Nephron (organoid): ENCODE measurements at regions not wholly inside any gene's neighbourhood (a gene's known extent, or its start where the extent isn't known, plus 50 kb on each side); places are given as distances from the start of the nearest gene placed in this dataset.

Experiments
- H3K27ac Mint-ChIP-seq, 3 experiments: 2 replicates each; pipeline ENCODE4 v1.8.0; 2020; ENCODE audit warnings: mixed read lengths in 3 of 3, mild to moderate bottlenecking in 2 of 3, moderate library complexity in 1 of 3
- H3K27me3 Mint-ChIP-seq: 2 replicates; pipeline ENCODE4 v1.8.0; 2021; ENCODE audit warnings: low read depth, mild to moderate bottlenecking, moderate library complexity, mixed read lengths
- H3K36me3 Mint-ChIP-seq: 2 replicates; pipeline ENCODE4 v1.8.0; 2020; ENCODE audit warnings: low read depth, mixed read lengths
- H3K4me1 Mint-ChIP-seq: 2 replicates; pipeline ENCODE4 v1.8.0; 2020; ENCODE audit warnings: mixed read lengths
- H3K4me3 Mint-ChIP-seq, 3 experiments: 2 replicates each; pipeline ENCODE4 v1.8.0; 2020; ENCODE audit warnings: mild to moderate bottlenecking in 3 of 3, mixed read lengths in 3 of 3, moderate library complexity in 2 of 3
- H3K9me3 Mint-ChIP-seq: 2 replicates; pipeline ENCODE4 v1.8.0; 2020; ENCODE audit warnings: mixed read lengths
- CTCF ChIP-seq, 3 experiments: fragments of 200-600 bp; sonication (generic); IDR thresholded peaks; one replicate each; pipeline ENCODE4 v1.5.0; 2021; ENCODE audit warnings: antibody characterized with exemption in 3 of 3; ENCODE audit not compliant: unreplicated experiment in 3 of 3

DNA sequence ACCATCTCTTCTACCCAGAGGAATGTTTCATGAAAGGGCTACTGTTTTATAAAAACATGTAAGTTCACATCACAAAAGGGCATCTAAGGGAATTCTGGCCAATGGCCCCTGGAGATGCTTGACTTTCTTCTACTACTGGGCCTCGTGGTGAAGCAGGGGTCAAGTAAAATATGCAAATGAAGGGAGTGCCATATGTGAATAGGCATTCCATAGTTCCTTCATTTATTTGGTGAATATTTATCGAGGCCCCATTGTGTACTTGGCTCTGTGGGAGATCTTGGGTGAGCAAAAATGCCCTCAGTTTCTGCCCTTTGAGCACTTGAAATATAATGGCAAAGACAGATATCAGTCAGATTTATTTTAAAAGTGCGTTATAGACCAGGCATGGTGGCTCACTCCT lies 101.3 kb upstream of the CACNA2D3 start:
- H3K27ac Mint-ChIP-seq: no peak overlapping the region
- H3K4me1 Mint-ChIP-seq: no peaks in the 10 kb centered on the region
- H3K27me3 Mint-ChIP-seq: peaks cover 16% of the 10 kb centered on the region
- no peaks in the 10 kb centered on the region for H3K36me3 Mint-ChIP-seq
- TF ChIP-seq CTCF (IDR thresholded peaks at IDR 0.05; ENCODE audit: unreplicated experiment in 3 of 3): no peak
- H3K9me3 Mint-ChIP-seq: peaks cover 8% of the 10 kb centered on the region
- no peak overlapping the region for H3K4me3 Mint-ChIP-seq

GRCh38 chr3:54020436-54020835 lies 101.9 kb upstream of the CACNA2D3 start:
- H3K27ac Mint-ChIP-seq: no peak overlapping the region
- no peak overlapping the region for H3K4me3 Mint-ChIP-seq
- H3K9me3 Mint-ChIP-seq: peaks cover 8% of the 10 kb centered on the region
- H3K36me3 Mint-ChIP-seq: no peaks in the 10 kb centered on the region
- no peaks in the 10 kb centered on the region for H3K4me1 Mint-ChIP-seq
- H3K27me3 Mint-ChIP-seq: peaks cover 21% of the 10 kb centered on the region
- no peak for TF ChIP-seq CTCF (IDR thresholded peaks at IDR 0.05; ENCODE audit: unreplicated experiment in 3 of 3)

DNA sequence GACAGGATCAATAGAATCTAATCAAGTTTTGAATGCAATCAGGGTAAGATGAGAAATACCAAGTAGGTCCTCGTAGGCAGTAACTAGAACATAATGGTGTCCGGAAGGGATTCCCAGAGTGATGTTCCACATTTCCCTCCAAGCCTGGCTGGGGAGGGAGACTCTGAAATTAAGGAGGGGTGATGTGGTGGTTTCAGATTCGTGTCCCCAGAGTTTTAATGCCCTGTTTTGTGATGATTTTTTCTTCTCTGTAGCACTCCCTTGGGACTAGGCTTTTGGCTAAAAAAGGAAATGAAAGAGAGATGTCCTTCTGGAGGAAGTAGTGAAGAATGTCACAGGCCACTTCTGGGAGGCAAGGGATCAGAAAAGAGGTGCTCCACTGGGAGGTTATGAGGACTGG lies 108.3 kb upstream of the CACNA2D3 start:
- no peak overlapping the region for H3K27ac Mint-ChIP-seq
- H3K27me3 Mint-ChIP-seq: peaks cover 30% of the 10 kb centered on the region
- no peaks in the 10 kb centered on the region for H3K36me3 Mint-ChIP-seq
- H3K4me1 Mint-ChIP-seq: no peaks in the 10 kb centered on the region
- no peak for TF ChIP-seq CTCF (IDR thresholded peaks at IDR 0.05; ENCODE audit: unreplicated experiment in 3 of 3)
- H3K4me3 Mint-ChIP-seq: no peak overlapping the region
- peaks cover 8% of the 10 kb centered on the region for H3K9me3 Mint-ChIP-seq

DNA sequence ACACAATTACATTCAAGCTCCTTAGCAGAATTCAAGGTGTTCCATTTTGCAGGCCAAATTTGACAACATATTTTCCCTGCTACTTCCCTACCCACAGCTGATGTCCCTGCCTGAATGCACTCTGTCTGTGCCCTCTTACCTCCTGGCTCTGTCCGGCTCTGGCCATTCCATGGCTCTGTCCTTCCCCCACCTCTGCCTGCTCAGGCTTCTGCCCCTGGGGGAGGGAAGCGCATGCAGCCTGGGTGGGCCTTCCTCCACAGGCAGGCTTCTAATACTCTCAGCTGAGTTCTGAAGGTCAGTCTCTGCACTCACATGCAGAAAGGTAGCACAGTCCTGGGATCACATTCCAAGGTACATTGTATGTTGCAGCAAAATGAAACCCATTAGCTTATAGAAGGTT lies 113.6 kb upstream of the CACNA2D3 start:
- no peaks in the 10 kb centered on the region for H3K36me3 Mint-ChIP-seq
- no peak for TF ChIP-seq CTCF (IDR thresholded peaks at IDR 0.05; ENCODE audit: unreplicated experiment in 3 of 3)
- peaks cover 27% of the 10 kb centered on the region for H3K27me3 Mint-ChIP-seq
- peaks cover 7% of the 10 kb centered on the region for H3K4me1 Mint-ChIP-seq
- no peaks in the 10 kb centered on the region for H3K9me3 Mint-ChIP-seq
- no peak overlapping the region for H3K4me3 Mint-ChIP-seq
- H3K27ac Mint-ChIP-seq: no peak overlapping the region

GRCh38 chr3:54008099-54008498 lies 114.3 kb upstream of the CACNA2D3 start:
- Mint-ChIP-seq H3K4me3 (no peak overlapping the region), H3K27me3 (peaks cover 25% of the 10 kb centered on the region), H3K4me1 (peaks cover 9% of the 10 kb centered on the region), H3K36me3 (no peaks in the 10 kb centered on the region), H3K9me3 (no peaks in the 10 kb centered on the region), H3K27ac (no peak overlapping the region)
- TF ChIP-seq CTCF (IDR thresholded peaks at IDR 0.05; ENCODE audit: unreplicated experiment in 3 of 3): no peak

DNA sequence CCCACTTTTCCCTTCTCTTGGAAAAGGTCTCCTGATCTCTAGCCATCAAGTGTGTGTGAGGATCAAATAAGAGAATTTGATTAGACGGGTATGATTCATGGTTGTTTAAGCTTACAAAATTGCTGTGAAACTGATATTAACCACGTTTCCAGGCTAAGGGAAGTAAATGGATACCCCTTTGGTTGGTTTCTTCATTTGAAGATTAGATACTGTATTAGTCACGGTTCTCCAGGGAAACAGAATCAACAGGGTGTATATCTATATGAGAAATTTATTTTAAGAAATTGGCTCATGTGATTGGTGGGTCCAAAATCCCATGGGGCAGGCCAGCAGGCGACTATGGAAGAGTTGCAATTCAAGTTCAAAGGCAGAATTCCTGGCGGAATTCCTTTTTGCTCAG lies 112.7 kb upstream of the SELENOK start:
- H3K4me1 Mint-ChIP-seq: peaks cover 25% of the 10 kb centered on the region
- H3K4me3 Mint-ChIP-seq: no peak overlapping the region
- H3K27me3 Mint-ChIP-seq: peaks cover 28% of the 10 kb centered on the region
- H3K9me3 Mint-ChIP-seq: no peaks in the 10 kb centered on the region
- TF ChIP-seq CTCF (IDR thresholded peaks at IDR 0.05; ENCODE audit: unreplicated experiment in 3 of 3): no peak
- H3K36me3 Mint-ChIP-seq: no peaks in the 10 kb centered on the region
- no peak overlapping the region for H3K27ac Mint-ChIP-seq
